ENCODE measurements at regions not wholly inside any gene's neighbourhood (a gene's known extent, or its start where the extent isn't known, plus 50 kb on each side); places are given as distances from the start of the nearest gene placed in this dataset.

DNA sequence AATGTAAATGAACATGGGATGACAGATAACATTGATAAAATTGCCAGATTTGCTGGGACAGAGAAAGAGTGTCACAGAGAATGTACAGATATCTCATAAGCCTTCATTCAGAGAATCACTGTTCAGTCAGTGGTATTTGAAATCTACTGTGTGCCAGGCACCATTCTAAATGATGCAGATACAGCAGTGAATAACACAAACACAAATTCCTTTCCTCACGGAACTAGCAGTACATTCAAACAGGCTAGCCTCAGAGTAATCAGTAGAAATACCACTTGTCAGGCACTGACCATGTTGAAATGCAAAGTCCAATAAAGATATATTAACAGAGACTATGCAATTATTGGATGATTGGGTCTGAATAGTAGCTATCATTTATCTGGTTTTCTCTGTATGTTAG is 211.0 kb downstream of the RDH14 start:
- H3K4me3 ChIP-seq (ENCODE audit: low read length), result no peak overlapping the region
- DNase-seq (ENCODE audit: low read depth, low spot score), result no peak

DNA sequence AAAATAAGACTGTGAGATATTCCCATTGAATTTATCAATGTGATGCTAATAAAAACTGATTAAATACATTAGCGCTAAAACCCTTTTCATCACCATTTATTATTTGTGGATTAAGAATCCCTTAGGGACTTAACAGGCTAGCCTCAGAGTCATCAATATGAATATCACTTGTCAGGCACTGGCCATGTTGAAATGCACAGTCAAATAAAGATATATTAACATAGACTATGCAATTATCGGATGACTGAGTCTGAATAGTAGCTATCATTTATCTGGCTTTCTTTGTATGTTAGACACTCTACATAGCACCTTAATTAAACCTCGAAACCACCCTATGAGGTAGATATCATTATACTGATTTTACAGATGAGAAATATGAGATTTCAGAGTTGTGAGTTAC is 213.6 kb downstream of the RDH14 start:
- no peak for DNase-seq (ENCODE audit: low read depth, low spot score)

DNA sequence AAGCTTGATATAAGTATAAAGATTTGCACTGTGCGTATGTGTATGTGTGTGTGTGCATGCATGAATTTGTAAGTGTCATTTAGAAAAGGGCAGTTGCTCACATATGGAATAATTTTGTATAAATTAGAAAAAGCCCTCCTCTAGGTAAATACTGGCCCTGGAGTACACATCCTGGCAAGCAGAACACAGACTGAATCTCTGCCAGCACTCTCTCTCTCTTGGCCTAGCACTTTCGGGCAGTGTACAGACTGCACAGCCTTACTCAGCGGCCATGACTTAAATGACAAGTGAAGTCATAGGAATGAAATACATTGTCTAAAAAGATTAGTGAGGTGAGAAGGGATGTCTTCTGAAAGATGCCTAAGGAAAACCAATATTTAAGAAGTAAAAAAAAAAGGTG is 214.1 kb downstream of the RDH14 start:
- H3K4me3 ChIP-seq (ENCODE audit: low read length), result no peak overlapping the region
- no peak for DNase-seq (ENCODE audit: low read depth, low spot score)

More for the DNA sequence above, 213.6 kb downstream of the RDH14 start:
- no peak overlapping the region for H3K4me3 ChIP-seq (ENCODE audit: low read length)

DNA sequence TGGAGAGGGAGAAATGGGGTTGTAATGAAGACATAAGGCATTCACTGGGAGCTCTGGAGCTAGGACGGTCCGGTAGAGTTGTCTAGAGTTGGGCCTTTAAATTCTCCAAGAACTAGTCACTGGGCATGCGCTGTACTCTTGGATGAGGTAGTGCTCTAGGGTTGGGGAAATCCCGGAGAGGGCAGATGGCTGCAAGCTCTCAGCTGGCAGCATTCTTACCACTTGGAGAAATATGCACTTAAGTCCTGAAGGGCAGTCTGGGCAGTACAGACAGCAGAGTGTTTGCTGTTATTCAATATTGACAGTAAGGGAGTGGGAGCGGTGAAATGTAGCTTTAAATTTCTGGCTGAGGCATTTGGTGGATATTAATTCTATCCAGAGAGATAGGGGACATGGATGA is 214.6 kb downstream of the RDH14 start:
- DNase-seq (ENCODE audit: low read depth, low spot score), result no peak
- no peak overlapping the region for H3K4me3 ChIP-seq (ENCODE audit: low read length)

DNA sequence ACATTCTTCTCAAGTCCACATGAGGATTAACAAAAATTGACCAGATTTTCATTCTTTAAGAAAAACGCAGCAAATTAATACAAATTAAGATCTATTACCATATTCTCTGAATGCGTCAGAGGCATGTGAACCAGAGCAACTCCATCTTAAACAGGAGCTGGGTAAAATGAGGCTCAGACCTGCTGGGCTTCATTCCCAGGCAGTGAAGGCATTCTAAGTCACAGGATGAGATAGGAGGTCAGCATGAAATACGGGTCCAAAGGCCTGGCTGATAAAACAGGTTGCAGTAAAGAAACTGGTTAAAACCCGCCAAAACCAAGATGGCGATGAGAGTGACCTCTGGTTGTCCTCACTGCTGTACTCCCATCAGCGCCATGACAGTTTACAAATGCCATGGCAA is 217.6 kb downstream of the RDH14 start:
- H3K4me3 ChIP-seq (ENCODE audit: low read length), result no peak overlapping the region
- no peak for DNase-seq (ENCODE audit: low read depth, low spot score)

DNA sequence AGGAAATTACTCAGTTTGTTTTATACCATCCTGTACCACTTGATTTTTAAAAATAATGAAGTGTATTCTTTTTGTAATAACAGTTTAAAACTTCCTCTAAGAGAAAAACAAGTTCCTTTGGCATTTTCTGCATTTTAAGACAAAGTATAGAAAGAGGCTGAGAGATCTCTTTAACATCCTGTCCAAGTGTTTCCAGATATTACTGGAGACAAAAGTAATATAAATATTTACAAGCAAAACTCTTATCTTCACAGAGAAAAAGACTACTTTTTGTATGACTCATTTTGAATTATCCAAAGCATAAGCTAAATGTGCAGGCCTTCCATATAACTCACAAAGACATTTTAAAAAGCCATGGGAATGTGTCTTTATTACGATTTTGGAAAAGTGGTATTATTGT is 221.1 kb downstream of the RDH14 start:
- no peak for DNase-seq (ENCODE audit: low read depth, low spot score)

DNA sequence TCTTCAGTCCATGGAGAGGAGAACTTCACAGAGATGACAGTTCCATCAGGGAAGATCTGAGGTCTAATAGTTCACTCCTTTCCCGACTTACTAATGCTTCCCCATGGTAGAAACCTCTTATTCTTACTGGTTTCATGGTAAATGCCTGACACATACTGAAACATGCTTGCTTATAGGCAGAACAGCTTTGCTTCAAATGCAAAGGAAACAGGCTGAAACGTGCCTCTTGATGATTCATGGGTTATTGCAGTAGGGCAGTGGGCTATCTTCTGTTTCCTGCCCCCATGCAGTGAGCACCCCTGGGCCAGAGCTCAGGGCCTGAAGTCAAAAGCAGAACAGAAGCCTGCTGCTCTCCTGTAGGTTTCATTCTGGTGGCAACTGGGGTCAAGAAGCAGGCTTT is 223.5 kb downstream of the RDH14 start:
- H3K4me3 ChIP-seq (ENCODE audit: low read length), result no peak overlapping the region
- DNase-seq (ENCODE audit: low read depth, low spot score), result no peak

More for the DNA sequence above, 221.1 kb downstream of the RDH14 start:
- no peak overlapping the region for H3K4me3 ChIP-seq (ENCODE audit: low read length)

DNA sequence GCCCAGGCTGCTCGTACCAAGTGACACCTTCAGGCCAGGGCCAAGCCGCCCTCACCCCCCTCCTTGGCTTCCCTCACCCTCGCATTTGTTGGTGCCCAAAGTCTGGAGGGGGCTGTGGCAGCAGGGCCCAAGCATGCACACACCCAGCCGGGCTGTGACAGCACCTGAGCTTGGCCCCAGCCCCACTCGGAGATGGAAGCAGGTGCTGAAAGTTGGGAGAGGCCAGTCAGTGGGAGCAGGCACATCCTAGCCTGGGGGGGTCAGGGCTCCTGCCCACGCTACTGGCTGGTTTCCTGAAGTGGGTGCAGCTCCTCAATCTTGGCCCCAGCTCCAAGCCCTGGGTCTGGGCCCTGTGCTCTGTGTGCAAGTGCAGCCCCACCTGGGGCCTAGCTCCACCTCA is 228.0 kb downstream of the RDH14 start:
- H3K4me3 ChIP-seq (ENCODE audit: low read length), result no peak overlapping the region
- DNase-seq (ENCODE audit: low read depth, low spot score), result no peak

DNA sequence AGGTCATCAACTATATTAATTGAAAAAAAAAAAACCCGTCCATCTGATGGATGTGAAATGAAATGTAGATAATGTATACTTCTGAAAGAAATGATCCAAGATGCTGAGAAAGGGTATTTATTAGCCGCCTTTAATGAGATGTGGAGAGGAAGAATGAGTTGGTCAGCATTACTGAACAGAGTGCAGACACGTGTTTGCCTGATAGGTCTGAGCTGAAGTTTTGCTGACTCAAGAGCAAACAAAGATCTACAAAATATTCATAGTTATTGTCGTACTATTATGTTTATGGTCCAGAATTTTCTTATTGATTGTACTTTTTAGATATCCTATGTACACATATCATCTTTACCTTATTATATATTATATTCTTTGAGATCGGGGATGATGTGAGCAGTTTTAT is 235.3 kb downstream of the RDH14 start:
- DNase-seq (ENCODE audit: low read depth, low spot score), result no peak
- no peak overlapping the region for H3K4me3 ChIP-seq (ENCODE audit: low read length)

DNA sequence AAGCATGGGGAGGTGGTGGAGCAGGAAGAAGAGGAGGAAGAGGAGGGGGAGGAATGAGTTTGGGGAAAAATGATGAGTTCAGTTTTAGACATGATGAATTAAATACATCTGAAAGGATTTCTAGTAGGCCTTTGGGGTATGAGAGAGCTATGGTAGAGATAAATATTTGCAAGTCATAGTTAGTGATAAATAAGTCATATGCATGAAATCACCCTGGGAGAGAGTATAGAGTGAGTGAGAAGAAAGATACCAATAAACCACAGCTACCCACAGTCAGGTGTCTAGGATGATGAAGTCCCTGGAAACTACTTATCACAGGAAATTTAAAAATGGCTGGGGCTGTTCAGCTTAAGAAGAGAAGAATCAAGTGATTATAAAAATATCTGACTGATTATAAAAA is 240.5 kb downstream of the RDH14 start:
- H3K4me3 ChIP-seq (ENCODE audit: low read length), result no peak overlapping the region
- no peak for DNase-seq (ENCODE audit: low read depth, low spot score)

DNA sequence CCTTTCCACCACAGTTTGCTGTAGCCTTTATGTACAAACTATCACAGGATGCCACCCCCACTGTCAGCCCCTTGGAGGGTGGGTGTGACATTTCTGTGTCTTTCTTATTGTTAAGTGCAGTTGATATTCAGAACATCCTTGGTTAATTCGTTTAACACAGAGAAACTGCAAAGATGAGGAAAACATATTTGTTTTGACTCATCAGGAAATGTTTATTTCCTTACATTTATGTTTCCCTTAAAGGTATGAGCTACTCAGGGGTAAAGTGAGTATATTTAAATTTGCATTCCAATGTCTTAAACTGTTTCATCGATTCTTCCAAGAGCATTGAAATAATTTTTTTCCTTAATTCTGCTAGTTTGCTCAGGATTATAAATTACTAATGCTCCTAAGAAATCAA is 243.4 kb downstream of the RDH14 start:
- no peak for DNase-seq (ENCODE audit: low read depth, low spot score)
- H3K4me3 ChIP-seq (ENCODE audit: low read length), result no peak overlapping the region

DNA sequence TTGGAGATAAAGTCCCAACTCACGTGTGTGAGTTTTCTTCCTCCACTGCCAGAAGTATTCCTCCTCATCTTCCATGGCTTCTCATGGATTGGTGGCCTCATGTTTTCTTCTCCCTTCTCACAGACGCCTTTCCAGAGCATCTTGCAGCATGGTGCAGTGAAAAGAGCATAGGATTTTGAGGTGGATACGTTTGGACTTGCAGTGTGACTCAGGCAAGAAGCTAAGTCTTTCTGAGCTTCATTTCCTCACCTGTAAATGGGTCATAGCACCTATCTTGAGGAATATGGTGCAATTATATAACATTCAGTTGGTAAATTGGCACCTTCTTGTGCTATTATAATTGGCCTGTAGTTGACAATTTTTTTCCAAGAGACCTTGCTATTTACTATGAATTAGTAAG is 247.6 kb downstream of the RDH14 start:
- DNase-seq (ENCODE audit: low read depth, low spot score), result no peak
- H3K4me3 ChIP-seq (ENCODE audit: low read length), result no peak overlapping the region

DNA sequence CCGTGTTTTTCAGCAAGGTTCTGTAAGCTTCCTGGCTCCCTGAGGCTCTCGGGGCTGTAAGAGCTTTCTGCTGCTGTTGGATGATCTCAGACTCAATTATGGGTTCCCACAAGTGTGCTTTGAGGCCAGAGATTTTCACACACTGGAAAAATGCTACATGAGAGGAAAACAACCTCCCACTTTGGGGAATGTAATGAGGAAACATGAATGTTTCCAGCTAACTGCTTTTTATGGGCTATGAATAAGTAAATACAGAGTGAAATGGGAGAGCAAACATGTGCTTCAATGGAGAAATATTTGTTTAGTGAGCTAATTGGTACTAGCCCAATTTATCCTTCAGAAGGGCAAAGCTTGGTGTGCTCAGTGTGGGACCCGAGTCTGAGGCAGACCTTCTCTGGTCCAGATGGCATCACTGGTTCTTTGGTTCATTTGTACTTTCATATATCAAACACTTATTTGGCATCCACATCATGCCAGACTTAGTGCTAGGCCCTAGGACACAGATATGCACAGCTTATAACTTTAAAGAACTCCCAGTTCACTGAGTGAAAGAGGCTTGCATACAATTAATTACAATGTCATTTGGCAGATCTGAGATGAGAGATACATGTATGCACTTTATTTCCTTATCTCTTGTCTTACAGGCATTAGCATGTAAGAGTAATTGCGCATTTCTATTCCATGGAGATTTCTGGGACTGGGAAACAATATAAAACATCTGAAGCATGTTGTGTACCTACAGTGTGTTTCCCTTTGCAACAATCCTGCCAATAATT is 248.8 kb downstream of the RDH14 start:
- H3K4me3 ChIP-seq (ENCODE audit: low read length), result no peak overlapping the region
- DNase-seq (ENCODE audit: low read depth, low spot score), result no peak

DNA sequence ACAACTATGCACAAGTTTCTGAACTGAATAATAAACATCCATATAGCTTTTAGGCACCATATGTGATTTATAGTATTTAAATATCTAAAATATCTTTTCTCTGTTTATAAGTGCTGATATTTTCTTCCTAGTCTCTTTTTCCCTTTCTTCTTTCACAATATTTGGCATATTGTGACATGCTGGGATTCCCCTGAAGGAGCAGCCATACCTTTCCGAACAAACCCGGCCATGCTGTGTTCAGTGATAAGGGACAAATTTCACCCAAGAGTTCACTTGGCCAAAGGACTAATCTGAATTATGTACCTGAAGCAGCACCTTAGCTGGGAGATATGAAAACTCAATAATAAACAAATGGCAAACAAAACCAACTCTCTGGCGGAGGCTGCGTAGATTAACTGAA is 250.8 kb downstream of the RDH14 start:
- no peak for DNase-seq (ENCODE audit: low read depth, low spot score)
- H3K4me3 ChIP-seq (ENCODE audit: low read length), result no peak overlapping the region

DNA sequence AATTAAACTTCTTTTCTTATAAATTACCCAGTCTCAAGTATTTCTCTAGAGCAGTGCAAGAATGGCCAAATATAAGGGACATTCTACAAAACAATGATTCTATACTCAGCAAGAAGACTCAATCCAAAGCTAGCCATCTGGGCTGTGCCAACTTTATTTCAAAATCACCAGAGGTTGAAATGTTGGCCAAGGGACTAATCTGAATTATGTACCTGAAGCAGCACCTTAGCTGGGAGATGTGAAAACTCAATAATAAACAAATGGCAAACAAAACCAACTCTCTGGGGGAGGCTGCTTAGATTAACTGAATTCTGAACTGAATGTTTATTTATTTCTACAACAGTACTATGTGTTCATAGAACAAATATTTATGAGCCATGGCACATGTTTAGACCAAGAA is 251.3 kb downstream of the RDH14 start:
- no peak for DNase-seq (ENCODE audit: low read depth, low spot score)
- H3K4me3 ChIP-seq (ENCODE audit: low read length), result no peak overlapping the region

DNA sequence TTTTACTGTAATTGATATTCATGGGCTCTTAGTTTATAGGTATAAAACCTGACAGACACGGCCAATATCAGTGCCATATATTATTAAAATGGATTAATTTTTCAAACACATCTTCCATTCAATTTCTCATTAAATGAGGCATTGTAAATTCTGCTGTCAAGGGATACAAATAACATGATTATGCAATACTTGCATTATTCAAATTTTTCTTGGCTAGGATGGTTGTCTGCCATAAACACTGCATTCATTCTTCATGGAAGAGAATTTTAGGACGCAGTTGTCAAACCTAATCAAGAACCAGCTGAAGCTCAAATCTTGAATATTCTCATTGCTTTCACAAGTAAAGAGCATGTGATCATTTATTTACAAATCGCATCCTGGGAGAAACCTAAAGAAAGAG is 255.6 kb downstream of the RDH14 start:
- no peak for DNase-seq (ENCODE audit: low read depth, low spot score)
- H3K4me3 ChIP-seq (ENCODE audit: low read length), result no peak overlapping the region

DNA sequence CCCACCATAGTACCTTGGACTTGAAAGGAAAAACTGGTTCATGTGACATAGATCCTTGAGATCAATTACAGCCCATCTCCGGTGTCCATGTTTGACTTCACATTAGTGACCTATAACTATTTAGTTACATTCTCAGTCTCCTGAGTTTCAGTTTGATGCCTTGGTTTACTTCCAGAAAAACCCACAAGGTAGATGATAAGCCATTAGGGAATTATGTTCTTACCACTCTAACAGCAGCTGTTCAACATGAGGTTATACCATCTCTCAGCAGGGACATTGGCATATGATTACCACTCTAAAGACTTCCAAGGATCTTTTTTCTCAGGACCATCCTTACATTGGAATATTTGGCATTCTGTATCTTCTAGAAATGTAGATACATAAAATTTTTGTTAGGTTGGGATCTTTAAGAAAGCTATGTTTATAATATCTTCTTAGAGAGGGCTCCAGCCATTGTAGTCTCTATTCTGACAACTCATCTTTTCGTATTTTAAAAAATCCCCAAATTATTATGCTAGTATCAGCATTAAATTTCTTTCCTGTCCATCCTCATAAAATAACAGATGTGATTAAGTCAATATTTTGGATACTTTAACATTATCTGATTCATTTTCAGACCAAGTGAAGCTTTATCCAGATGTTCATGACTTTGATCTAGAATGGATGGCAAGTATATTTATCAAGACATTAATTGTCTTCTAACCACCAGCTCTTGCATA is 258.9 kb downstream of the RDH14 start:
- no peak overlapping the region for H3K4me3 ChIP-seq (ENCODE audit: low read length)
- DNase-seq (ENCODE audit: low read depth, low spot score), result no peak

DNA sequence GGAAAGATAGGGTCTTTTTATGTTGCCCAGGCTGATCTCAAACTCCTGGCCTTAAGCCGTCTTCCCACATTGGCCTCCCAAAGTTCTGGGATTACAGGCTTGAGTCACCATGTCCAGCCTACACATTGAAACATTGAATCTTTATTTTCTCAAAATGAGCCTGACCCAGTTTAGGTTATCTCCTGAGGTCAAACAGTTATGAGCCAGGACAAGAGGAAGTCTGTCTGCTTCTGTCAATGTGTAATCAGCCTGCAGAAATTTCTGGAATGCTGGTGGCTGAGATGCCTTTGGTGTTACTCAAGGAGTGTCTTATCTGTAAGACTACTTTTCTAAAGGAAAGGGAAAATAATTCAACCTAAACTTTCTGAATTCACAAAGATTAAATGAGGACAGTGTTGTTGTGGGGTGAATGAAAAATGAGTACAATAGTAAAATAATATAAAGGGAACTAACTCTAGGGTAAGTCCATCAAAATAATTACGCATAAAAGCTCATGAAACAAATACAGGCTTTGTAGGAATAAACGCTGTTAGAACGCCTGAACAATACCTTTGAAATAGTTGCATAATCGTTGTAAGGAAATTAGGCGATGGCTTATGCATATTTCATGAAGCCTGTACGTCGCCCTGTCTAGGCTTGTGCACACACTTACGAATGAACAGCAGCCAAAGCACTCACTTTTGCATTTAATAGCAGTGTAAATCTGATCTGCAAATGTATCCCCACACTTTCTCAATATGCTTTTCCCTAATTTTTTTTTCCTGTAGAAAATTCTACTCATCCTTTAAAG is 260.8 kb downstream of the RDH14 start:
- H3K4me3 ChIP-seq (ENCODE audit: low read length), result no peak overlapping the region
- no peak for DNase-seq (ENCODE audit: low read depth, low spot score)

DNA sequence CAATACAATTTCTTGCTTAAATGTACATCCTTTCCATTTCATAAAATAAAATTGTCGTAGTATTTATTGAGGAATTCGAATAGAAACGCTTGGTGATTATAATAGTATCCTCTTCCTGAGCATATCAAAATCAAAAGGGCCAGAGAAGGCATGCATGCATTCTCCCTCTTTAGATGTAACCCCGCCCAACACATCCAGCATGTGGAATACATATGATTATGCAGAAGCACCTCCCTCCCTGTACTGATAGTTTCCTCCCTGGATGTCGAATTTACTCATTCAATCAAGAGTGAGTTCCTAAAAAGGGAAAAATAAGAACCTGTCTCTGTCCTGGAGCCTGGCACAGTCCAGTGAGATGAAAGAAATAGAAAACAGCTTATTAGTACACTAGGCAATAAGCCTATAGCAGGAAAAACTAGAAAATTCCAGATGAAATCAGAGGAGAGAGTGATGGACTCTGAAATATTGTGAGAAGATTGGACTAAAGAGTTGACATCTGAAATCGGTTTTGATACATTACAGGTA is 262.9 kb downstream of the RDH14 start:
- no peak overlapping the region for H3K4me3 ChIP-seq (ENCODE audit: low read length)
- DNase-seq (ENCODE audit: low read depth, low spot score), result no peak

DNA sequence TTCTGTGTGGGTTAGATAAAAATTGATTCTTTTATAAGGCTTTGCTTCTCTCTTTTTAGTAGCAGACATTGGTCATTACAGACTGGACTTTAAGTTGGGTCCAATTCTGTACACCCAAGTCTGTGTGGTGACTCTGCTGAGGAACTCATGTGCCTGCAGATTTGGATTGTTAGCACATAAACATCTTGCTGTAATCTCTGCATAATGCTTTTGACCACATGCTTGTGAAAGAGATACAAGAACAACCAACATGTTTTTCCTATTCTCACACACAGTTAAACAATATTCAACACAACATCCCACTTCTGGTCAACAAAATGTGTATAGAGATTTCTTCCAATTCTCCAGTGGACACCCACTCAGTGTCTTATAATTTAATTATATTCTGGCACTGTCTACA is 270.1 kb downstream of the RDH14 start:
- DNase-seq (ENCODE audit: low read depth, low spot score), result no peak
- H3K4me3 ChIP-seq (ENCODE audit: low read length), result no peak overlapping the region

Data from Jurkat, Clone E6-1 (cell line).